Liver (tissue), 8 donors: ENCODE measurements at regions not wholly inside any gene's neighbourhood (a gene's known extent, or its start where the extent isn't known, plus 50 kb on each side); places are given as distances from the start of the nearest gene placed in this dataset.

Experiments used
- DNase-seq: peaks from one replicate; pipeline ENCODE4 v3.0.0-alpha.2; 2017; ENCODE audit warnings: low spot score
- H3K27ac ChIP-seq, 2 donors: one replicate each; pipeline ENCODE4 v1.7.0; 2013; ENCODE audit warnings: inconsistent platforms in 2 of 2, low read length in 2 of 2, control low read depth in 1 of 2, low read depth in 1 of 2, mild to moderate bottlenecking in 1 of 2
- H3K27me3 ChIP-seq, 4 donors: one replicate each; pipeline versions ENCODE4 v1.6.1 to v1.7.0; 2013; ENCODE audit warnings: low read length in 3 of 4, inconsistent platforms in 1 of 4, mild to moderate bottlenecking in 1 of 4, moderate library complexity in 1 of 4; ENCODE audit not compliant: control insufficient read depth in 4 of 4, insufficient read depth in 4 of 4
- H3K36me3 ChIP-seq, 4 donors: one replicate each; pipeline versions ENCODE4 v1.6.1 to v1.7.0; 2013; ENCODE audit warnings: low read length in 3 of 4, mild to moderate bottlenecking in 3 of 4, low read depth in 1 of 4, moderate library complexity in 1 of 4; ENCODE audit not compliant: control insufficient read depth in 4 of 4, insufficient read depth in 3 of 4
- H3K4me1 ChIP-seq, 4 donors: one replicate each; pipeline versions ENCODE4 v1.6.1 to v1.7.0; 2013; ENCODE audit warnings: low read length in 3 of 4, mild to moderate bottlenecking in 3 of 4, moderate library complexity in 1 of 4; ENCODE audit not compliant: control insufficient read depth in 4 of 4, insufficient read depth in 4 of 4
- H3K4me3 ChIP-seq, 3 donors: one replicate each; pipeline versions ENCODE4 v1.6.1 to v1.7.0; 2013; ENCODE audit warnings: low read length in 3 of 3, control low read depth in 1 of 3, low read depth in 1 of 3, mild to moderate bottlenecking in 1 of 3
- H3K9ac ChIP-seq, 2 donors: one replicate each; pipeline ENCODE4 v1.7.0; 2013; ENCODE audit warnings: low read length in 2 of 2, mild to moderate bottlenecking in 2 of 2, moderate library complexity in 2 of 2, control low read depth in 1 of 2, low read depth in 1 of 2
- H3K9me3 ChIP-seq, 4 donors: one replicate each; pipeline versions ENCODE4 v1.6.1 to v1.7.0; 2013; ENCODE audit warnings: low read length in 3 of 4; ENCODE audit not compliant: control insufficient read depth in 4 of 4
- ATF3 ChIP-seq: IDR thresholded peaks from 2 replicates; pipeline ENCODE4 v1.6.1; 2016; ENCODE audit warnings: antibody characterized with exemption
- FOXA1 ChIP-seq: IDR thresholded peaks from 2 replicates; pipeline ENCODE4 v1.6.1; 2016; ENCODE audit warnings: antibody characterized with exemption
- FOXA2 ChIP-seq: IDR thresholded peaks from 2 replicates; pipeline ENCODE4 v1.6.1; 2016; ENCODE audit warnings: antibody characterized with exemption
- GABPA ChIP-seq, 2 donors: IDR thresholded peaks in 1 of 2; conservative IDR thresholded peaks in 1 of 2; 2 replicates each; pipeline ENCODE4 v1.6.1; 2016; ENCODE audit warnings: antibody characterized with exemption in 2 of 2, mild to moderate bottlenecking in 1 of 2, moderate library complexity in 1 of 2
- HNF4G ChIP-seq: IDR thresholded peaks from 2 replicates; pipeline ENCODE4 v1.6.1; 2016; ENCODE audit warnings: antibody characterized with exemption
- JUND ChIP-seq, 2 donors: IDR thresholded peaks; 2 replicates each; pipeline ENCODE4 v1.6.1; 2016; ENCODE audit warnings: antibody characterized with exemption in 2 of 2
- NR2F2 ChIP-seq: IDR thresholded peaks from 2 replicates; pipeline ENCODE4 v1.6.1; 2016; ENCODE audit warnings: antibody characterized with exemption
- RAD21 ChIP-seq, 2 donors: IDR thresholded peaks; 2 replicates each; pipeline ENCODE4 v1.6.1; 2016; ENCODE audit warnings: antibody characterized with exemption in 2 of 2, mild to moderate bottlenecking in 2 of 2
- REST ChIP-seq: IDR thresholded peaks from 2 replicates; pipeline ENCODE4 v1.6.1; 2016; ENCODE audit warnings: antibody characterized with exemption, mild to moderate bottlenecking
- RXRA ChIP-seq, 2 donors: IDR thresholded peaks; 2 replicates each; pipeline ENCODE4 v1.6.1; 2017 to 2018; ENCODE audit warnings: antibody characterized with exemption in 2 of 2, mild to moderate bottlenecking in 1 of 2
- SP1 ChIP-seq: IDR thresholded peaks from 2 replicates; pipeline ENCODE4 v1.6.1; 2018; ENCODE audit warnings: antibody characterized with exemption, mild to moderate bottlenecking
- TAF1 ChIP-seq: conservative IDR thresholded peaks from 2 replicates; pipeline ENCODE4 v1.6.1; 2016; ENCODE audit warnings: antibody characterized with exemption, mild to moderate bottlenecking
- YY1 ChIP-seq: IDR thresholded peaks from 2 replicates; pipeline ENCODE4 v1.6.1; 2016; ENCODE audit warnings: antibody characterized with exemption, mild to moderate bottlenecking
- WGBS: extraction: QIAGEN DNeasy Blood & Tissue Kit; methylation state at CpG from one replicate; pipeline ENCODE4 v1.1.7; 2013; 5-methylcytosine and 5-hydroxymethylcytosine counted together
- TF ChIP-seq, protein P1 (sequence below): fragments of 150-350 bp; IDR thresholded peaks from 2 replicates; pipeline ENCODE4 v1.5.1; 2017; ENCODE audit warnings: improper control_type of control experiment, low read depth, low read length; ENCODE audit not compliant: missing input control
- TF ChIP-seq, protein P2 (sequence below): IDR thresholded peaks from 2 replicates; pipeline ENCODE4 v1.6.1; 2016; ENCODE audit warnings: antibody characterized with exemption
- donor health status: healthy.
- donor health status: healthy.
- donor health status: healthy.
- donor health status: healthy.
- donor health status: healthy.

DNA sequence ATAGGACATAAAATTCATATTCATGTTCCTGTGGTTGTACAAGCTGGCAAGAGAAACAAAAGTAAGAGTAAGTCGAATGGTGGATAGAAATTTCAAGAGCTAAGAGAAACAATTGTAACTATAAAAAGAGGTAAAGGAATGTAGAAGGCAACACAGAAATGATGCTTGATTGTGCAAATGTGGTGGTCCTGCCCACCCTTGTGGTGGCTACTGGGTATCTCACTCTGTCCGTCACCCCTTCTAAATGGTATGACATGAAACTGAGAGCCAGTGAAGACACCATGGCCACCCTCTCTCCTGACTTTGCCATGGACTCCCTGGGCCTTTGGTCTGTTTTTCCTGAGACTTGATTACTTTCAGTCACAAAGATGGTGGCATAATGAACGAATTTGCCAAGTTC is 925.9 kb upstream of the SLITRK6 start:
- Histone ChIP-seq H3K4me3 (no peak overlapping the region), H3K27ac (no peak overlapping the region), H3K36me3 (no peaks in the 10 kb centered on the region), H3K27me3 (no peaks in the 10 kb centered on the region), H3K4me1 (no peaks in the 10 kb centered on the region), H3K9ac (no peak overlapping the region), H3K9me3 (no peaks in the 10 kb centered on the region)
- no peak for DNase-seq
- TF ChIP-seq HNF4G, result no peak
- TF ChIP-seq, protein P1, sequence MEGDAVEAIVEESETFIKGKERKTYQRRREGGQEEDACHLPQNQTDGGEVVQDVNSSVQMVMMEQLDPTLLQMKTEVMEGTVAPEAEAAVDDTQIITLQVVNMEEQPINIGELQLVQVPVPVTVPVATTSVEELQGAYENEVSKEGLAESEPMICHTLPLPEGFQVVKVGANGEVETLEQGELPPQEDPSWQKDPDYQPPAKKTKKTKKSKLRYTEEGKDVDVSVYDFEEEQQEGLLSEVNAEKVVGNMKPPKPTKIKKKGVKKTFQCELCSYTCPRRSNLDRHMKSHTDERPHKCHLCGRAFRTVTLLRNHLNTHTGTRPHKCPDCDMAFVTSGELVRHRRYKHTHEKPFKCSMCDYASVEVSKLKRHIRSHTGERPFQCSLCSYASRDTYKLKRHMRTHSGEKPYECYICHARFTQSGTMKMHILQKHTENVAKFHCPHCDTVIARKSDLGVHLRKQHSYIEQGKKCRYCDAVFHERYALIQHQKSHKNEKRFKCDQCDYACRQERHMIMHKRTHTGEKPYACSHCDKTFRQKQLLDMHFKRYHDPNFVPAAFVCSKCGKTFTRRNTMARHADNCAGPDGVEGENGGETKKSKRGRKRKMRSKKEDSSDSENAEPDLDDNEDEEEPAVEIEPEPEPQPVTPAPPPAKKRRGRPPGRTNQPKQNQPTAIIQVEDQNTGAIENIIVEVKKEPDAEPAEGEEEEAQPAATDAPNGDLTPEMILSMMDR, result no peak
- TF ChIP-seq FOXA2, result no peak
- no peak for TF ChIP-seq FOXA1
- no peak for TF ChIP-seq RAD21 (IDR thresholded peaks at IDR 0.05)
- TF ChIP-seq TAF1, result no peak
- WGBS, result 40% methylated on average over 3 of the region's 3 CpGs

- TF ChIP-seq FOXA1 (no peak), HNF4G (no peak), FOXA2 (no peak), REST (no peak), YY1 (no peak), GABPA (IDR thresholded peaks at IDR 0.05 in 1 of 2, conservative IDR thresholded peaks at IDR 0.05 in 1 of 2) (no peak), NR2F2 (no peak), RAD21 (IDR thresholded peaks at IDR 0.05) (no peak), RXRA (IDR thresholded peaks at IDR 0.05) (no peak), JUND (IDR thresholded peaks at IDR 0.05) (no peak), SP1 (no peak), ATF3 (no peak), TAF1 (no peak)
- TF ChIP-seq, protein P1, result no peak
- TF ChIP-seq, protein P2, sequence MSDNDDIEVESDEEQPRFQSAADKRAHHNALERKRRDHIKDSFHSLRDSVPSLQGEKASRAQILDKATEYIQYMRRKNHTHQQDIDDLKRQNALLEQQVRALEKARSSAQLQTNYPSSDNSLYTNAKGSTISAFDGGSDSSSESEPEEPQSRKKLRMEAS, result no peak
- H3K27me3 ChIP-seq, result peaks cover 0 to 5% (median 0%) of the 10 kb centered on the region in 4 donors
- no peak for DNase-seq
- no peak overlapping the region for H3K4me3 ChIP-seq
- no peak overlapping the region for H3K27ac ChIP-seq
- H3K4me1 ChIP-seq, result no peaks in the 10 kb centered on the region
- no peaks in the 10 kb centered on the region for H3K9me3 ChIP-seq
- no peaks in the 10 kb centered on the region for H3K36me3 ChIP-seq
- WGBS, result 47% methylated on average over 2 of the region's 2 CpGs
- no peak overlapping the region for H3K9ac ChIP-seq
These were observed 930.0 kb upstream of the SLITRK6 start for GRCh38 chr13:86729206-86729605.
